ENCODE measurements at regions not wholly inside any gene's neighbourhood (a gene's known extent, or its start where the extent isn't known, plus 50 kb on each side); places are given as distances from the start of the nearest gene placed in this dataset.

DNA sequence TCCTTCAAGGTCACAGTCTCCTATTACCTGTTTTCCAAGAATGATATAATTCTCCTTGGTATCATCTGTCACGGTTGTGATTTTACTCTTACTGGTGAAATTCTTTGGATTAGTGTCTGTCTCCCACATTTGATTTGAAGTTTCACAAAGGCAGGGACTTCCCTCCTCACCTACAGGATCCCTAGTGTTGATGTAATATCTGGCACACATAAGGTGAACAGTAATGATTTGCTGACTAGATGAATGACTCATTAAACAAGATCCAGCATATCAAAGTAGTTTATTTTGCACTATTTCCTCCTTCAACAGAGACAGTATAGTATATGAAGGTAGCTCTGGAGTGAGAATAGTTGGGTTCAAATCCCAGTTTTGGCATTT is 135.3 kb upstream of the IL1RAPL2 start:
- 64% methylated on average over 1 of the region's 1 CpG for WGBS
- Histone ChIP-seq H3K4me1 (ENCODE audit: control insufficient read depth in 4 of 4, insufficient read depth in 4 of 4, low read length in 3 of 4) (no peaks in the 10 kb centered on the region), H3K9me3 (ENCODE audit: control insufficient read depth in 4 of 4, low read length in 3 of 4) (no peaks in the 10 kb centered on the region), H3K27me3 (ENCODE audit: control insufficient read depth in 4 of 4, insufficient read depth in 4 of 4, low read length in 3 of 4) (peaks cover 0 to 7% (median 0%) of the 10 kb centered on the region in 4 donors), H3K36me3 (ENCODE audit: control insufficient read depth in 4 of 4, insufficient read depth in 3 of 4, low read depth in 1 of 4, low read length in 3 of 4) (no peaks in the 10 kb centered on the region), H3K27ac (ENCODE audit: low read depth in 1 of 2, low read length in 2 of 2) (no peak overlapping the region), H3K9ac (ENCODE audit: low read depth in 1 of 2, low read length in 2 of 2) (no peak overlapping the region), H3K4me3 (ENCODE audit: low read depth in 1 of 3, low read length in 3 of 3) (no peak overlapping the region)
- no peak for DNase-seq (ENCODE audit: low spot score)
- TF ChIP-seq TAF1 (conservative IDR thresholded peaks at IDR 0.05) = no peak
- TF ChIP-seq GABPA (IDR thresholded peaks at IDR 0.05 in 1 of 2, conservative IDR thresholded peaks at IDR 0.05 in 1 of 2) = no peak
- TF ChIP-seq, protein P1, sequence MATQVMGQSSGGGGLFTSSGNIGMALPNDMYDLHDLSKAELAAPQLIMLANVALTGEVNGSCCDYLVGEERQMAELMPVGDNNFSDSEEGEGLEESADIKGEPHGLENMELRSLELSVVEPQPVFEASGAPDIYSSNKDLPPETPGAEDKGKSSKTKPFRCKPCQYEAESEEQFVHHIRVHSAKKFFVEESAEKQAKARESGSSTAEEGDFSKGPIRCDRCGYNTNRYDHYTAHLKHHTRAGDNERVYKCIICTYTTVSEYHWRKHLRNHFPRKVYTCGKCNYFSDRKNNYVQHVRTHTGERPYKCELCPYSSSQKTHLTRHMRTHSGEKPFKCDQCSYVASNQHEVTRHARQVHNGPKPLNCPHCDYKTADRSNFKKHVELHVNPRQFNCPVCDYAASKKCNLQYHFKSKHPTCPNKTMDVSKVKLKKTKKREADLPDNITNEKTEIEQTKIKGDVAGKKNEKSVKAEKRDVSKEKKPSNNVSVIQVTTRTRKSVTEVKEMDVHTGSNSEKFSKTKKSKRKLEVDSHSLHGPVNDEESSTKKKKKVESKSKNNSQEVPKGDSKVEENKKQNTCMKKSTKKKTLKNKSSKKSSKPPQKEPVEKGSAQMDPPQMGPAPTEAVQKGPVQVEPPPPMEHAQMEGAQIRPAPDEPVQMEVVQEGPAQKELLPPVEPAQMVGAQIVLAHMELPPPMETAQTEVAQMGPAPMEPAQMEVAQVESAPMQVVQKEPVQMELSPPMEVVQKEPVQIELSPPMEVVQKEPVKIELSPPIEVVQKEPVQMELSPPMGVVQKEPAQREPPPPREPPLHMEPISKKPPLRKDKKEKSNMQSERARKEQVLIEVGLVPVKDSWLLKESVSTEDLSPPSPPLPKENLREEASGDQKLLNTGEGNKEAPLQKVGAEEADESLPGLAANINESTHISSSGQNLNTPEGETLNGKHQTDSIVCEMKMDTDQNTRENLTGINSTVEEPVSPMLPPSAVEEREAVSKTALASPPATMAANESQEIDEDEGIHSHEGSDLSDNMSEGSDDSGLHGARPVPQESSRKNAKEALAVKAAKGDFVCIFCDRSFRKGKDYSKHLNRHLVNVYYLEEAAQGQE (IDR thresholded peaks at IDR 0.05) = no peak
- no peak for TF ChIP-seq JUND (IDR thresholded peaks at IDR 0.05)
- no peak for TF ChIP-seq RAD21 (IDR thresholded peaks at IDR 0.05)
- TF ChIP-seq FOXA2 (IDR thresholded peaks at IDR 0.05) = no peak
- no peak for TF ChIP-seq RXRA (IDR thresholded peaks at IDR 0.05)

DNA sequence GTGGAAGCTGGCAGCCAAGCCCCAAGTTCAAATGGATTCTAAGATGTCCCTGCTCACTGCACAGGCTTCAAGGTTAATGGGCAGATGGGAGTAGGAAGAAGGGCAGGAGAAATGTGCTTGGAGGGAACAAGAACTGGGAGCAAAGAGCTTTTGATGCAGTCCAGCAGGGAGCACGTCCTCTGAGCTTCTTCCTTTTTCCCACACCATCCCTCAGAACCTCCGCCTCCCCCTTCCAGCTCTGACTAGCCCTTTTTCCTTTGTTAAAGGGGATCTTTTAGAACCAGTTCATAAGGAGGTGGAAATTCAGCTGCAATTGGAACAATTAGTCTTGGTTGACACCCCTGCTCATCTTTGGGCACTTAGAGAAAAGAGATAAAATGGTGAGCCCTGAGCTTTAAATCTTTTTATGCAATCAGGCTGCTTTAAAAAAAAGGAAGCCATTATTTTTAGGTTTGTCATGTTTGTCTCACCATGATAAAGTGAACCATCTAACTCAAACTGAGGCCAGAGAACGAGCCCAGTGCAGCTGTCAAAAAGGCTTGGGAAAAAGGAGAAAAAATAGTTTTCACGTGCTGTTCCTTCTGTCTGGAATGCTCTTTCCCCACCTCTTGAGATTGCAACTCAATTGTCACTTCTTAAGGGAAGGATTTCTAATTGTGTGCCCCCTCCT is 135.8 kb upstream of the IL1RAPL2 start:
- DNase-seq (ENCODE audit: low spot score) = no peak
- TF ChIP-seq YY1 (IDR thresholded peaks at IDR 0.05) (no peak), HNF4A (conservative IDR thresholded peaks at IDR 0.05) (no peak), FOXA2 (IDR thresholded peaks at IDR 0.05) (no peak), FOXA1 (IDR thresholded peaks at IDR 0.05) (no peak), JUND (IDR thresholded peaks at IDR 0.05) (no peak), HNF4G (IDR thresholded peaks at IDR 0.05) (no peak), SP1 (IDR thresholded peaks at IDR 0.05) (no peak), RAD21 (IDR thresholded peaks at IDR 0.05) (no peak), RXRA (IDR thresholded peaks at IDR 0.05) (no peak), NR2F2 (IDR thresholded peaks at IDR 0.05) (no peak), EGR1 (IDR thresholded peaks at IDR 0.05; ENCODE audit: low read depth in 2 of 2) (no peak), TAF1 (conservative IDR thresholded peaks at IDR 0.05) (no peak)
- TF ChIP-seq, protein P1 (IDR thresholded peaks at IDR 0.05) = no peak
- TF ChIP-seq, protein P2, sequence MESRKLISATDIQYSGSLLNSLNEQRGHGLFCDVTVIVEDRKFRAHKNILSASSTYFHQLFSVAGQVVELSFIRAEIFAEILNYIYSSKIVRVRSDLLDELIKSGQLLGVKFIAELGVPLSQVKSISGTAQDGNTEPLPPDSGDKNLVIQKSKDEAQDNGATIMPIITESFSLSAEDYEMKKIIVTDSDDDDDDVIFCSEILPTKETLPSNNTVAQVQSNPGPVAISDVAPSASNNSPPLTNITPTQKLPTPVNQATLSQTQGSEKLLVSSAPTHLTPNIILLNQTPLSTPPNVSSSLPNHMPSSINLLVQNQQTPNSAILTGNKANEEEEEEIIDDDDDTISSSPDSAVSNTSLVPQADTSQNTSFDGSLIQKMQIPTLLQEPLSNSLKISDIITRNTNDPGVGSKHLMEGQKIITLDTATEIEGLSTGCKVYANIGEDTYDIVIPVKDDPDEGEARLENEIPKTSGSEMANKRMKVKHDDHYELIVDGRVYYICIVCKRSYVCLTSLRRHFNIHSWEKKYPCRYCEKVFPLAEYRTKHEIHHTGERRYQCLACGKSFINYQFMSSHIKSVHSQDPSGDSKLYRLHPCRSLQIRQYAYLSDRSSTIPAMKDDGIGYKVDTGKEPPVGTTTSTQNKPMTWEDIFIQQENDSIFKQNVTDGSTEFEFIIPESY (IDR thresholded peaks at IDR 0.05) = no peak
- TF ChIP-seq, protein P3, sequence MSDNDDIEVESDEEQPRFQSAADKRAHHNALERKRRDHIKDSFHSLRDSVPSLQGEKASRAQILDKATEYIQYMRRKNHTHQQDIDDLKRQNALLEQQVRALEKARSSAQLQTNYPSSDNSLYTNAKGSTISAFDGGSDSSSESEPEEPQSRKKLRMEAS (IDR thresholded peaks at IDR 0.05) = no peak
- TF ChIP-seq, protein P4, sequence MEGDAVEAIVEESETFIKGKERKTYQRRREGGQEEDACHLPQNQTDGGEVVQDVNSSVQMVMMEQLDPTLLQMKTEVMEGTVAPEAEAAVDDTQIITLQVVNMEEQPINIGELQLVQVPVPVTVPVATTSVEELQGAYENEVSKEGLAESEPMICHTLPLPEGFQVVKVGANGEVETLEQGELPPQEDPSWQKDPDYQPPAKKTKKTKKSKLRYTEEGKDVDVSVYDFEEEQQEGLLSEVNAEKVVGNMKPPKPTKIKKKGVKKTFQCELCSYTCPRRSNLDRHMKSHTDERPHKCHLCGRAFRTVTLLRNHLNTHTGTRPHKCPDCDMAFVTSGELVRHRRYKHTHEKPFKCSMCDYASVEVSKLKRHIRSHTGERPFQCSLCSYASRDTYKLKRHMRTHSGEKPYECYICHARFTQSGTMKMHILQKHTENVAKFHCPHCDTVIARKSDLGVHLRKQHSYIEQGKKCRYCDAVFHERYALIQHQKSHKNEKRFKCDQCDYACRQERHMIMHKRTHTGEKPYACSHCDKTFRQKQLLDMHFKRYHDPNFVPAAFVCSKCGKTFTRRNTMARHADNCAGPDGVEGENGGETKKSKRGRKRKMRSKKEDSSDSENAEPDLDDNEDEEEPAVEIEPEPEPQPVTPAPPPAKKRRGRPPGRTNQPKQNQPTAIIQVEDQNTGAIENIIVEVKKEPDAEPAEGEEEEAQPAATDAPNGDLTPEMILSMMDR (IDR thresholded peaks at IDR 0.05; ENCODE audit: low read depth, low read length, missing input control) = no peak
- TF ChIP-seq, protein P5, sequence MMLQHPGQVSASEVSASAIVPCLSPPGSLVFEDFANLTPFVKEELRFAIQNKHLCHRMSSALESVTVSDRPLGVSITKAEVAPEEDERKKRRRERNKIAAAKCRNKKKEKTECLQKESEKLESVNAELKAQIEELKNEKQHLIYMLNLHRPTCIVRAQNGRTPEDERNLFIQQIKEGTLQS (IDR thresholded peaks at IDR 0.05) = no peak
- no peak overlapping the region for H3K4me3 ChIP-seq (ENCODE audit: low read depth in 1 of 3, low read length in 3 of 3)
- H3K36me3 ChIP-seq (ENCODE audit: control insufficient read depth in 4 of 4, insufficient read depth in 3 of 4, low read depth in 1 of 4, low read length in 3 of 4) = no peaks in the 10 kb centered on the region
- no peaks in the 10 kb centered on the region for H3K4me1 ChIP-seq (ENCODE audit: control insufficient read depth in 4 of 4, insufficient read depth in 4 of 4, low read length in 3 of 4)
- 32% methylated on average over 4 of the region's 4 CpGs for WGBS
- no peak overlapping the region for H3K9ac ChIP-seq (ENCODE audit: low read depth in 1 of 2, low read length in 2 of 2)
- H3K9me3 ChIP-seq (ENCODE audit: control insufficient read depth in 4 of 4, low read length in 3 of 4) = no peaks in the 10 kb centered on the region
- H3K27me3 ChIP-seq (ENCODE audit: control insufficient read depth in 4 of 4, insufficient read depth in 4 of 4, low read length in 3 of 4) = peaks cover 0 to 7% (median 0%) of the 10 kb centered on the region in 4 donors
- H3K27ac ChIP-seq (ENCODE audit: low read depth in 1 of 2, low read length in 2 of 2) = no peak overlapping the region
